HFF-Myc (cell line): ENCODE measurements at regions not wholly inside any gene's neighbourhood (a gene's known extent, or its start where the extent isn't known, plus 50 kb on each side); places are given as distances from the start of the nearest gene placed in this dataset.

Experiments used
- DNase-seq: peaks from one replicate; pipeline ENCODE4 v3.0.0-alpha.2; 2011; ENCODE audit warnings: low read depth; ENCODE audit errors: extremely low read depth
- H3K4me3 ChIP-seq: replicated peaks from 2 replicates; pipeline ENCODE4 v1.5.1; 2011; ENCODE audit warnings: low read depth, mild to moderate bottlenecking, control low read depth, low read length
- CTCF ChIP-seq: IDR thresholded peaks from 2 replicates; pipeline ENCODE4 v1.5.1; 2012; ENCODE audit warnings: mild to moderate bottlenecking, low read depth, low read length, control low read depth; ENCODE audit errors: missing control alignments

DNA sequence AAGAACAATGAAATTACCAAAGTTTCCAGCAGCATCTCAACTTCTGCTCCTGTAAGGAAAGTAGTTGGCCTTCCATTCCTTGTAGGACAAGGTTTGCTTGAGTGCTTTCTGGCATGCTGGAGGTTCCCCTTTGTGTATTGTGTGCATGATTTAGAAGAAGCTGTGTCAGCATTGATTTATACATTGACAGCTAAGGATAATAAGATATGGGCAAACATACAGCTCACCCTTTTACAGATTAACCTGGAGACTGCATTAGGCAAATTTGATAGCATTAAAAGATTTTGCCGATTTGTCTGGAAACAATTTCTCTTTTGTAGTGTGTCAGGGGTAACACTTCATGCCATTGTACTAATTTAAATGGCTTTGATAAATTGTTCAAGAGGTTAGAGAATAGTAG, 221.8 kb upstream of the PACRGL start:
- no peak for DNase-seq
- TF ChIP-seq CTCF = no peak
- H3K4me3 ChIP-seq = no peak overlapping the region

GRCh38 chr4:20480165-20480947, 219.9 kb upstream of the PACRGL start:
- no peak for DNase-seq
- TF ChIP-seq CTCF = no peak
- H3K4me3 ChIP-seq = no peak overlapping the region

GRCh38 chr4:20483416-20483815, 216.8 kb upstream of the PACRGL start:
- TF ChIP-seq CTCF = no peak
- H3K4me3 ChIP-seq = no peak overlapping the region
- no peak for DNase-seq

DNA sequence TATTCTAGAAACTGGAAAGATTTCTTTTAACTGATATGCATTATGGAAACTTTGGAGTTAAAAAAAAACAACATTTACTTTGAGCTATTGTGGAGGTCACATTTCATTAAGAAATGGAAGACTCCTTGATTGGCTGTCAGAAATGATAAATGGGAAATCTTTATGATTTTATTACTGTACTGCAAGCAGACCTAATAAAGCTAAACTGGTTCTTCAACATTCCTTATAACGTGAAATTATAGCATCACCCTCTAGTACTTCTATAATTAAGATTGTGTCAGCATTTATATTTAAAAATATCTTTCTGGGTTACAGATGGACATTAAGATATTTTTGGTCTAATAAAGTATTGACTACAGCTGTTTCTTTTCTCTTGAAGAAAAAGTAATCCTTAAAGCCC, 213.8 kb upstream of the PACRGL start:
- no peak overlapping the region for H3K4me3 ChIP-seq
- no peak for TF ChIP-seq CTCF
- no peak for DNase-seq

- no peak for DNase-seq
- H3K4me3 ChIP-seq = no peak overlapping the region
- no peak for TF ChIP-seq CTCF
These were observed 212.8 kb upstream of the PACRGL start for GRCh38 chr4:20487446-20487845.

DNA sequence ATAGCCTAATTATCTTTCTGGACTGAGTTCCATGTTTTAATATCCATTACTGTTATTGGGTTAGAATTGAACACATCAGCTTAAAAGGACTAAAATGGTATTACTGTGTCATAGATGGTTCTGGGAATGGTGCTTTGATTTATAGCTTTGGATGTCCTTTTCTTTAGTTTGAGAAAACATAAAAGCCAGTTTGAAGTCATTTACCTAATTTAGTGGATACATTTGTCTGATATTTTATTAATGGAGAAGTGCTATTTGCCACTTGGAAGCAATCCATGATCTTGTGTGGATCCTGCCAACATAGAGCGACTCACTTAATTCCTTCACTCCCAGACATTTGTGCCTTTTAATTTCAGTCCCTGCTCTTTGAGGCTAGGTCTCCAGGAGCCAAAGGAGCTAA, 212.4 kb upstream of the PACRGL start:
- H3K4me3 ChIP-seq = no peak overlapping the region
- no peak for DNase-seq
- TF ChIP-seq CTCF = no peak

GRCh38 chr4:20490734-20491133, 209.5 kb upstream of the PACRGL start:
- no peak for TF ChIP-seq CTCF
- DNase-seq = no peak
- no peak overlapping the region for H3K4me3 ChIP-seq
